ENCODE measurements at regions not wholly inside any gene's neighbourhood (a gene's known extent, or its start where the extent isn't known, plus 50 kb on each side); places are given as distances from the start of the nearest gene placed in this dataset.

- DNase-seq, result no peak
These were observed 67.1 kb downstream of the ENGASE start for GRCh38 chr17:79141578-79142355.

- DNase-seq, result no peak
These were observed 64.2 kb downstream of the ENGASE start for GRCh38 chr17:79138826-79139225.

DNA sequence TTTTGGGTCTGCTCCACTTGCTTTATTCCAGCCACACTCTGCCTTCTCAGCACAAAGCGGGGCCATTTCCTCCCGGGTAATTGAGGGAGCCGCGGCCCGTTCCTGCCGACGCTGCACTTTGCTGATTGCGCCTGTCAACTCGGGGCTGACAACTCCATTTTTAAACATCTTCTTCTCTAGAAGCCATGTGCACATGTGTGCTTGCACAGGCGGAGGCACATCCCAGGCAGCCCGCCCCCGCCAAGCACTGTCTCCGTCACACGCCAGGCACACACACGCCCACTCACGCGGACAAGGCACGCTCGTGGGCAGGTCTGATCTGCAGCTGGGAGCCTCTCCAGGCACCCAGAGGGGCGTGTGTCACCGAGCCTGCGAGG is 63.2 kb downstream of the ENGASE start:
- DNase-seq, result no peak

- DNase-seq, result no peak
These were observed 62.6 kb downstream of the ENGASE start for GRCh38 chr17:79137015-79137788.

DNA sequence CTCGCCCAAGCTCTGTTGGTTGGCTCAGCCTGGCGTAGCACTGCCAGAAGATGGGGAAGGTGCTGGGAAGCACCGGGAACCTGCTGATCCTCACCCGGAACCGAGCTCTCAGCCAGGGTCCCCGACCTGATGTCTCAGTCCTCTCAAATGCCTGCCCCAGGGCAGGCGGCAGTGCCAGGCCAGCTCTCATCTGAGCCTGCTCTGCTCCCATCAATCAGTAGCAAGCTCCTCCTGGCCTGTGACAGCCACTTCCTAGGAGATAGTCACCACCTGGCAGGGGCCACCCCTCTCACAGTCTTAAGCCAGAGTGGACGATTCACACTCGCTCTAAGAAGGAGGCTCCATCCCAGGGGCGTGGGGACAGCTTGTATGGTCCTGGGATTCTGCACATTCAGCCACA is 62.0 kb downstream of the ENGASE start:
- DNase-seq, result no peak

Data from activated CD8-positive, alpha-beta memory T cell treated with anti-CD3 and anti-CD28 coated beads, Interleukin-2, amount 50 U/mL, for 4 hours (primary cell).